Panc1 (cell line): ENCODE measurements at regions not wholly inside any gene's neighbourhood (a gene's known extent, or its start where the extent isn't known, plus 50 kb on each side); places are given as distances from the start of the nearest gene placed in this dataset.

Experiments used
- CTCF ChIP-seq: fragments of 450-650 bp; IDR thresholded peaks from 2 replicates; pipeline ENCODE4 v1.5.1; 2017; ENCODE audit warnings: mild to moderate bottlenecking
- POLR2AphosphoS5 ChIP-seq: IDR thresholded peaks from 2 replicates; pipeline ENCODE4 v1.6.1; 2012; ENCODE audit warnings: mild to moderate bottlenecking, low read depth, low read length, moderate library complexity

- no peak for TF ChIP-seq CTCF
- TF ChIP-seq POLR2AphosphoS5: no peak
Measured at GRCh38 chr3:117304681-117305080, 595.1 kb downstream of the TUSC7 start.
